Activated T-cell treated with anti-CD3 and anti-CD28 coated beads, Interleukin-2, amount 50 U/mL, for 4 hours (primary cell): ENCODE measurements at regions not wholly inside any gene's neighbourhood (a gene's known extent, or its start where the extent isn't known, plus 50 kb on each side); places are given as distances from the start of the nearest gene placed in this dataset.

ENCODE experiments used
- ATAC-seq, 2 donors: fragments of 200-7000 bp; cut with Tn5 transposase; one replicate each; pipeline ENCODE4 v1.10.0; 2021
- DNase-seq: peaks from one replicate; pipeline ENCODE4 v3.0.0-alpha.2; 2020
- H3K27me3 Mint-ChIP-seq: one replicate; pipeline ENCODE4 v1.8.0; 2021; ENCODE audit warnings: low read depth, mixed read lengths
- H3K36me3 Mint-ChIP-seq: one replicate; pipeline ENCODE4 v1.8.0; 2022; ENCODE audit warnings: mixed read lengths; ENCODE audit not compliant: insufficient read depth
- H3K4me1 Mint-ChIP-seq: one replicate; pipeline ENCODE4 v1.8.0; 2021; ENCODE audit warnings: low read depth, mixed read lengths
- H3K4me3 Mint-ChIP-seq: one replicate; pipeline ENCODE4 v1.8.0; 2021; ENCODE audit warnings: mild to moderate bottlenecking, moderate library complexity, mixed read lengths
- H3K9me3 Mint-ChIP-seq: one replicate; pipeline ENCODE4 v1.8.0; 2021; ENCODE audit warnings: mixed read lengths

DNA sequence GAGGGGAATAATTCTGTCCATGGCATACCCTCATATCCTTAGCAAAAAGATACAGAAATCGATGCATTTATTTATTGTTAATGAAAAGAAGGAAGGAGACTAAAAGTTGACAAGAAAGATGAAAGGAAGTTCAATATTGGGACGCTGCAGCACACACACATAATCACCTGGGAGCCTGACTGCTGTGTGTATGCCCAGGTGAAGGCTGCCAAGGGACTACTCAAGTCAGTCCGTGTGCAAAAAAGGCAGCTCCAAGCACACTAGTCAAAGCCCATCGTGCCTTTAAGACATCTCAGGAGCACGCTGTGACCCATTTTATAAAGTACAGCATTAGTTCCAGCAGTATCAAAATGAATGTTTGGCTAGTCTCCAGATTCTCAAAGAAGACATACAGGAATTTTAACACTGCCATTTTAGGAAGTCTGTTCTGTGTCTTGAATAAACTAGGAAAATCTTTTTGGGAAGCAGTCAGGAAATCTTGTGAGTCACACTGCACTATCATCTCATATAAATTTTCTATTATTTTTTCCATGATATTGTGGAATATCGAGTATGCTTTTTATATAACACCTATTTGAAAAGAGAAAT, 363.9 kb downstream of the GASK1B start:
- no peaks in the 10 kb centered on the region for H3K4me1 Mint-ChIP-seq
- ATAC-seq: no peak
- no peak overlapping the region for H3K4me3 Mint-ChIP-seq
- no peaks in the 10 kb centered on the region for H3K9me3 Mint-ChIP-seq
- DNase-seq: no peak
- H3K36me3 Mint-ChIP-seq: no peaks in the 10 kb centered on the region
- H3K27me3 Mint-ChIP-seq: no peaks in the 10 kb centered on the region

GRCh38 chr4:157806184-157806583, 366.6 kb downstream of the GASK1B start:
- H3K27me3 Mint-ChIP-seq: no peaks in the 10 kb centered on the region
- no peak for DNase-seq
- no peaks in the 10 kb centered on the region for H3K4me1 Mint-ChIP-seq
- no peaks in the 10 kb centered on the region for H3K36me3 Mint-ChIP-seq
- no peak overlapping the region for H3K4me3 Mint-ChIP-seq
- ATAC-seq: no peak
- H3K9me3 Mint-ChIP-seq: no peaks in the 10 kb centered on the region

GRCh38 chr4:157804986-157805385, 367.8 kb downstream of the GASK1B start:
- Mint-ChIP-seq H3K27me3 (no peaks in the 10 kb centered on the region), H3K4me3 (no peak overlapping the region), H3K9me3 (no peaks in the 10 kb centered on the region), H3K36me3 (no peaks in the 10 kb centered on the region), H3K4me1 (no peaks in the 10 kb centered on the region)
- DNase-seq (no peak), ATAC-seq (no peak)

- ATAC-seq (no peak), DNase-seq (no peak)
- Mint-ChIP-seq H3K27me3 (no peaks in the 10 kb centered on the region), H3K9me3 (peaks cover 2% of the 10 kb centered on the region), H3K36me3 (no peaks in the 10 kb centered on the region), H3K4me1 (no peaks in the 10 kb centered on the region), H3K4me3 (no peak overlapping the region)
Measured at GRCh38 chr4:157803845-157804521, 368.8 kb downstream of the GASK1B start.

DNA sequence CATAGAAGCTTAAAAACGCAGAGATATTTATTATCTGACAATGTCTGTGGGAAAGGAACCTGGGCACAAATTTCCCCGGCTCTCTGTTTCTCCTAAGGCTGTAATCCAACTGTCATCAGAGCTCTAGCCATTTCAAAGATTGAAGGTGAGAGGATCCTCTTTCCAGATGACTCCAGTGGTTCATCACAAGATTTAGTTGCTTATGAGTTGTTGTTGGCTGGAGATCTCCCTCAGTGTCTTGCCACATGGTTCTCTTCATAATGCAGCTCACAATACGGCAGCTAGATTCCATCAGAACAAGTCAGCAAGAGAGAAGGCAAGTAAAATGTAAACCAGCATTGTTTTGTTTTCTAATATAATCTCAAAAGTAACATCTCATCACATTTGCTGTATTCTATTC, 369.4 kb downstream of the GASK1B start:
- no peak for ATAC-seq
- no peak for DNase-seq
- Mint-ChIP-seq H3K9me3 (peaks cover 6% of the 10 kb centered on the region), H3K4me1 (no peaks in the 10 kb centered on the region), H3K4me3 (no peak overlapping the region), H3K27me3 (no peaks in the 10 kb centered on the region), H3K36me3 (no peaks in the 10 kb centered on the region)

- H3K9me3 Mint-ChIP-seq: peaks cover 8% of the 10 kb centered on the region
- ATAC-seq (no peak), DNase-seq (no peak)
- H3K36me3 Mint-ChIP-seq: no peaks in the 10 kb centered on the region
- H3K4me3 Mint-ChIP-seq: no peak overlapping the region
- H3K27me3 Mint-ChIP-seq: no peaks in the 10 kb centered on the region
- H3K4me1 Mint-ChIP-seq: no peaks in the 10 kb centered on the region
Measured at GRCh38 chr4:157795495-157795894, 377.3 kb downstream of the GASK1B start.

DNA sequence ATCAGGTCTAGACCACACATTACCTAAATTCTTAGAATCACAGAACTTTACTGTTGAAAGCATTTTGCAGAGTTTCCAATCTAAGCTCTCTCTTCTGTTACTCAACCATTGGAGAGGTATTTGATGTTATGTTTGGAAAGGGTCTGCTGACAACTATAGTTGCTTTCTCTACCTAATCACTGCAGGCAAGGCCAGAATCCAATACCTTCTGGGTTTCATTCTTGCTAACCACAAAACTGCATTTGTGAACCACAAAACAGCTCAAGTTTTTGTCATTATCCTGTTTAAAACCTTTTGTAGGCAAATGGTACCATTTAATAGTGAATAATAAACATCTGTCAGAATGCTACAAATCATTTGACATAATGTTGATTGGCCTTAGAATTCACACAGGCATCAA, 380.1 kb downstream of the GASK1B start:
- ATAC-seq: no peak
- no peaks in the 10 kb centered on the region for H3K4me1 Mint-ChIP-seq
- H3K9me3 Mint-ChIP-seq: no peaks in the 10 kb centered on the region

DNA sequence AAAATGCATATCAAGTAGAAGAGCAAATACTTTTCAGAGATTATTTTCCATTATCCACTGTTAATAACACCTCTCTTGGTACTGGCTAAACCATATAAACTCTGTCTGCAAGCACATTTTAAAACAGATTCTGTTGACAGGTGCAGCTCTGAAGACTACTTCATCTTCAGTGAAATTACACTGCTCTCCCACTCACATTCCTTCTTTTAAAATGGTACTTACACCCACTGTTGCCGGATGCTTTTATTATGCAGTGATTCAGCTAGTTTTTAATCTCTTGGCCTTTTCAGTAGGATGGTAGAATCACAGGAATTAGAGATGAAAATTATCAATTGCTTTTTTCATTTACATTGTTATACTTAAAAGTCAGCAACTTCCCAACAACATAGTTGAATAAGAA, 381.6 kb downstream of the GASK1B start:
- Mint-ChIP-seq H3K4me1 (no peaks in the 10 kb centered on the region), H3K27me3 (no peaks in the 10 kb centered on the region), H3K36me3 (no peaks in the 10 kb centered on the region), H3K9me3 (peaks cover 4% of the 10 kb centered on the region), H3K4me3 (no peak overlapping the region)
- no peak for DNase-seq
- no peak for ATAC-seq

More for the DNA sequence above, 380.1 kb downstream of the GASK1B start:
- no peaks in the 10 kb centered on the region for H3K27me3 Mint-ChIP-seq
- no peak for DNase-seq
- H3K36me3 Mint-ChIP-seq: no peaks in the 10 kb centered on the region
- no peak overlapping the region for H3K4me3 Mint-ChIP-seq

- Mint-ChIP-seq H3K27me3 (no peaks in the 10 kb centered on the region), H3K36me3 (no peaks in the 10 kb centered on the region), H3K4me3 (no peak overlapping the region), H3K9me3 (peaks cover 4% of the 10 kb centered on the region), H3K4me1 (no peaks in the 10 kb centered on the region)
- ATAC-seq (no peak), DNase-seq (no peak)
Measured at GRCh38 chr4:157787618-157788017, 385.2 kb downstream of the GASK1B start.

- no peaks in the 10 kb centered on the region for H3K4me1 Mint-ChIP-seq
- H3K9me3 Mint-ChIP-seq: peaks cover 10% of the 10 kb centered on the region
- H3K27me3 Mint-ChIP-seq: no peaks in the 10 kb centered on the region
- DNase-seq: no peak
- H3K4me3 Mint-ChIP-seq: no peak overlapping the region
- no peak for ATAC-seq
- no peaks in the 10 kb centered on the region for H3K36me3 Mint-ChIP-seq
Measured at GRCh38 chr4:157781361-157781760, 391.5 kb downstream of the GASK1B start.

DNA sequence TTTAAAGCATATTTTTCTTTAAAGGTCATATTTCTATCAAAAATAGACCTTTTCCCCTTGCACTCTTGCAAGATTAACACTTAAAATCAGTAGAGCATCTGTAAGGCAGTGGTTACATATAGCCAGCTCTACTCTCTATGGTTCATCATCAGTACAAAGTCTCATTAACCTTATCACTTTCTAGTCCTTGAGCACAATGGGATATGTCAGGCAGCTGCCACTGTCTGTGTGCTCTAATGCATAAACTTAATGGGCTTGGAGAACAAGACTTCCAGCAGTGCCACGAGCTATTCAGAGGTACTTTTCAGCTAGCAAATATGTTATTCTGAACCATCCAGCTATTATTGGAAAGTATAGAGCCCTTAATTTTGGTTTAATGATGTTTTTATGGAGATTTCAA, 393.7 kb downstream of the GASK1B start:
- H3K4me1 Mint-ChIP-seq: no peaks in the 10 kb centered on the region
- H3K4me3 Mint-ChIP-seq: no peak overlapping the region
- no peaks in the 10 kb centered on the region for H3K27me3 Mint-ChIP-seq
- ATAC-seq (no peak), DNase-seq (no peak)
- peaks cover 10% of the 10 kb centered on the region for H3K9me3 Mint-ChIP-seq
- H3K36me3 Mint-ChIP-seq: no peaks in the 10 kb centered on the region

- Mint-ChIP-seq H3K36me3 (no peaks in the 10 kb centered on the region), H3K9me3 (peaks cover 8% of the 10 kb centered on the region), H3K4me3 (no peak overlapping the region), H3K27me3 (no peaks in the 10 kb centered on the region), H3K4me1 (no peaks in the 10 kb centered on the region)
- DNase-seq (no peak), ATAC-seq (no peak)
Measured at GRCh38 chr4:157776930-157777528, 395.8 kb downstream of the GASK1B start.

DNA sequence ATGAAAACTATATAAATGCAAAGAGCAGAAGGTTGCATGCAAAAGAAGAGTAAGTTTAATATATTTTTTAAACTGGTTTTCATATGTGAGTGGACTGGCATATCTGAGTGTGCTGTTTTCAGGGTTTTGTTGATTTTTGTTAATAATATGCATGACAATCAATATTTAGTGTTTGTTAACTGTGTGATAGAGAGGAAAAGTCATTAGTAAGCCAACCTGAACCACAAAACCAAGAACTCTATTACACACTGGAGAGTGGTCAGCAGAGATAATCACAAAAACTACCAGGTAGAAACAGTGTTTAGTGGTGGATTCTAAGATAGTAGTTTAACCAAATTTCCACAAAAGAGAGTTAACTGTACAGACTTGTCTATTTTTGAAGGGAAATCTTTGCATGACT, 396.9 kb downstream of the GASK1B start:
- H3K27me3 Mint-ChIP-seq: no peaks in the 10 kb centered on the region
- H3K4me3 Mint-ChIP-seq: no peak overlapping the region
- no peaks in the 10 kb centered on the region for H3K4me1 Mint-ChIP-seq
- DNase-seq: no peak
- H3K36me3 Mint-ChIP-seq: no peaks in the 10 kb centered on the region
- no peaks in the 10 kb centered on the region for H3K9me3 Mint-ChIP-seq
- ATAC-seq: no peak

DNA sequence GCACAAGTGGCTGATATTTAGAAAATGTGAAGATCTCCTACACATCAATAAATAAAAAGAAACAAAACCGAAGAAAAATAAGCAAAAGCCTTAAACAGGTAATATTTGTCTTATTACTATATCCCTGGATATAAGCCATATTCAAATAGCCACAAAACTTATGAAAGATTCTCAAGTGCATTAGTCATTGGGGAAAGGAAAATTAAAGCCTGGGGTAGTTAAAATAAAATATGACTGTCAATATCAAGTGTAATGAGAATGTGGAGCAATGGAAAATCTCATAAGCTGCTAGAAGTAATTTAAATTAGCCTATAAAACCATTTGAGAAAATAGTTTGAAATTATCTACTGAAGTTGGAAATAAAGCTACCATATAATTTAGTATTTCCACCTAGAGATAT, 399.9 kb downstream of the GASK1B start:
- no peak overlapping the region for H3K4me3 Mint-ChIP-seq
- DNase-seq (no peak), ATAC-seq (no peak)
- no peaks in the 10 kb centered on the region for H3K27me3 Mint-ChIP-seq
- no peaks in the 10 kb centered on the region for H3K36me3 Mint-ChIP-seq
- no peaks in the 10 kb centered on the region for H3K9me3 Mint-ChIP-seq
- H3K4me1 Mint-ChIP-seq: no peaks in the 10 kb centered on the region

DNA sequence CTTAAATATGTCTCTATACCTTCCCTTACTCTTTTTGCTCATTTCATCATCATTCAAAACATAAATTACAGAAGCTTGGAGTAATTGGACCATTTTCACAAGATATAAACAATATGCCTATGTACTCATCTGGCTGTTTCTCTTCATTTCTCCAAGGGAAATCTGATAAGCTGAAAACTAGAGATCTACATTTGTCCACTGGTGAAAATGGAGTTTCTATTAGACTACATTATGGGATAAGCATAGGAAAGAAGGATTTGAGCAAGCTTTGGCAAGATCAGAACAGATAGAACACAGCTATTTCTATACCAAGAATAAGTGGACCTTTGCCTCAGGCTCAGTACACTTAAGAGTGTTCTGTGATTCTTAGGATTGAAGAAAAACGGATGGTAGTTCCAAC, 404.4 kb downstream of the GASK1B start:
- ATAC-seq (no peak), DNase-seq (no peak)
- H3K27me3 Mint-ChIP-seq: no peaks in the 10 kb centered on the region
- H3K9me3 Mint-ChIP-seq: peaks cover 4% of the 10 kb centered on the region
- no peak overlapping the region for H3K4me3 Mint-ChIP-seq
- no peaks in the 10 kb centered on the region for H3K4me1 Mint-ChIP-seq
- no peaks in the 10 kb centered on the region for H3K36me3 Mint-ChIP-seq
